ENCODE measurements at regions not wholly inside any gene's neighbourhood (a gene's known extent, or its start where the extent isn't known, plus 50 kb on each side); places are given as distances from the start of the nearest gene placed in this dataset.

DNA sequence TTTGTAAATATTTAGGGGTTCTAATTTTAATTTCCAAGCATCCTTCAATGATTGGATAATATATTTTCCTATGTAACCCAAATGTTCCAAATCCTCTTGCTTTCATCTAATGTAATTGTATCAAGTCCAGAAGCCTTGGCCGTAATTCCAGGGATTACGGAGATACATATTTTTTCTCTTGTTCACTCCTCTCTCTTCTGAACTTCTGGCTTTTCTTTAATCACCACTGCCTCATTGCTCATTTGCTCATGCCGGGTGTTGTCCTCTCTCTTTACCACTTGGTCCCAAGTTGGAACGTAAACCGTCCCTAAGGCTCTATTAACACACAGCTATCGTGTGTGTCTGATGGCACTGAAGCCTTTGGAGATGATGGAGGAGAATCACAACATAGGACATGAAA, 188.7 kb upstream of the COL3A1 start:
- TF ChIP-seq, protein P1, sequence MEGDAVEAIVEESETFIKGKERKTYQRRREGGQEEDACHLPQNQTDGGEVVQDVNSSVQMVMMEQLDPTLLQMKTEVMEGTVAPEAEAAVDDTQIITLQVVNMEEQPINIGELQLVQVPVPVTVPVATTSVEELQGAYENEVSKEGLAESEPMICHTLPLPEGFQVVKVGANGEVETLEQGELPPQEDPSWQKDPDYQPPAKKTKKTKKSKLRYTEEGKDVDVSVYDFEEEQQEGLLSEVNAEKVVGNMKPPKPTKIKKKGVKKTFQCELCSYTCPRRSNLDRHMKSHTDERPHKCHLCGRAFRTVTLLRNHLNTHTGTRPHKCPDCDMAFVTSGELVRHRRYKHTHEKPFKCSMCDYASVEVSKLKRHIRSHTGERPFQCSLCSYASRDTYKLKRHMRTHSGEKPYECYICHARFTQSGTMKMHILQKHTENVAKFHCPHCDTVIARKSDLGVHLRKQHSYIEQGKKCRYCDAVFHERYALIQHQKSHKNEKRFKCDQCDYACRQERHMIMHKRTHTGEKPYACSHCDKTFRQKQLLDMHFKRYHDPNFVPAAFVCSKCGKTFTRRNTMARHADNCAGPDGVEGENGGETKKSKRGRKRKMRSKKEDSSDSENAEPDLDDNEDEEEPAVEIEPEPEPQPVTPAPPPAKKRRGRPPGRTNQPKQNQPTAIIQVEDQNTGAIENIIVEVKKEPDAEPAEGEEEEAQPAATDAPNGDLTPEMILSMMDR (conservative IDR thresholded peaks at IDR 0.05; ENCODE audit: low read depth, low read length), result no peak
- TF ChIP-seq EZH2 (IDR thresholded peaks at IDR 0.05; ENCODE audit: borderline replicate concordance, low read depth, low read length, poor library complexity, severe bottlenecking), result no peak

All from A673 (cell line).